ENCODE measurements at regions not wholly inside any gene's neighbourhood (a gene's known extent, or its start where the extent isn't known, plus 50 kb on each side); places are given as distances from the start of the nearest gene placed in this dataset.

DNA sequence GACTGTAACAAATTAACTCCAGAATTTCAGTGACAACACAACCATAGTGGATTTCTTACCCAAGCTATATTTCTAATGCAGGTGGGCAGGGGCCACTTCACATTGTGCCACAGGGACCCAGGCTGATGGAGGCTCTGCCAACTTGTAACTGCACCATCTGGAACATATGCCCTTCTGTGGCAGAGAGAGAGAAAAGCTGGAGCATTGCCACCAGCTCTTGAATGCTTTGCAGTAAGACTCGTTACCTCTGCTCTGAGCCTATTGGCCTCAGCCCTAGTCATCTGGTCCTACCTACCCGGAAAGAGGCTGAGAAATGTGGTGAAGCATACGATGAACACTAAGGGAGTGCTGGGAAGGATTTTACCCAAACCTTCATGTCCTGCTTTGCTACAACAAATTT, 587.1 kb downstream of the ZNF385D start:
- H3K4me3 ChIP-seq (replicated peaks in 1 of 3; ENCODE audit: low read depth in 2 of 3, low read length in 3 of 3) = no peak overlapping the region
- H3K9ac ChIP-seq (ENCODE audit: insufficient read depth, low read length, poor library complexity, severe bottlenecking) = no peak overlapping the region
- H3K27ac ChIP-seq (ENCODE audit: low read depth in 1 of 2, low read length in 2 of 2) = no peak overlapping the region
- Mint-ChIP-seq H3K36me3 (no peaks in the 10 kb centered on the region), H3K4me3 (no peak overlapping the region), H3K27me3 (ENCODE audit: low read depth in 3 of 3) (no peaks in the 10 kb centered on the region), H3K4me1 (no peaks in the 10 kb centered on the region), H3K27ac (no peak overlapping the region), H3K9me3 (peaks cover 0 to 9% (median 3%) of the 10 kb centered on the region in 7 donors)
- H2AFZ ChIP-seq (ENCODE audit: insufficient read depth, low read depth, low read length, poor library complexity, severe bottlenecking) = no peak overlapping the region
- no peaks in the 10 kb centered on the region for H3K79me2 ChIP-seq (ENCODE audit: insufficient read depth, low read length)
- TF ChIP-seq, protein P1, sequence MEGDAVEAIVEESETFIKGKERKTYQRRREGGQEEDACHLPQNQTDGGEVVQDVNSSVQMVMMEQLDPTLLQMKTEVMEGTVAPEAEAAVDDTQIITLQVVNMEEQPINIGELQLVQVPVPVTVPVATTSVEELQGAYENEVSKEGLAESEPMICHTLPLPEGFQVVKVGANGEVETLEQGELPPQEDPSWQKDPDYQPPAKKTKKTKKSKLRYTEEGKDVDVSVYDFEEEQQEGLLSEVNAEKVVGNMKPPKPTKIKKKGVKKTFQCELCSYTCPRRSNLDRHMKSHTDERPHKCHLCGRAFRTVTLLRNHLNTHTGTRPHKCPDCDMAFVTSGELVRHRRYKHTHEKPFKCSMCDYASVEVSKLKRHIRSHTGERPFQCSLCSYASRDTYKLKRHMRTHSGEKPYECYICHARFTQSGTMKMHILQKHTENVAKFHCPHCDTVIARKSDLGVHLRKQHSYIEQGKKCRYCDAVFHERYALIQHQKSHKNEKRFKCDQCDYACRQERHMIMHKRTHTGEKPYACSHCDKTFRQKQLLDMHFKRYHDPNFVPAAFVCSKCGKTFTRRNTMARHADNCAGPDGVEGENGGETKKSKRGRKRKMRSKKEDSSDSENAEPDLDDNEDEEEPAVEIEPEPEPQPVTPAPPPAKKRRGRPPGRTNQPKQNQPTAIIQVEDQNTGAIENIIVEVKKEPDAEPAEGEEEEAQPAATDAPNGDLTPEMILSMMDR (IDR thresholded peaks at IDR 0.05) = no peak
- H3K9me3 ChIP-seq (replicated peaks in 1 of 2; ENCODE audit: control insufficient read depth in 1 of 2, insufficient read depth in 1 of 2, low read length in 2 of 2) = peaks cover 0 to 3% of the 10 kb centered on the region in 2 donors
- H3K4me1 ChIP-seq (ENCODE audit: control insufficient read depth in 1 of 2, insufficient read depth in 2 of 2, low read length in 2 of 2) = no peaks in the 10 kb centered on the region
- no peaks in the 10 kb centered on the region for H4K20me1 ChIP-seq (ENCODE audit: insufficient read depth, low read length)
- intact Hi-C loops (cut with micrococcal nuclease) = no loop called here
- DNase-seq = no peak
- H3K27me3 ChIP-seq (ENCODE audit: control insufficient read depth in 2 of 2, insufficient read depth in 2 of 2, low read length in 2 of 2) = no peaks in the 10 kb centered on the region
- H3K36me3 ChIP-seq (replicated peaks in 1 of 2; ENCODE audit: control insufficient read depth in 1 of 2, insufficient read depth in 2 of 2, low read length in 2 of 2) = no peaks in the 10 kb centered on the region
- no peak overlapping the region for H3K4me2 ChIP-seq (replicated peaks; ENCODE audit: extremely low read depth, low read length, poor library complexity, severe bottlenecking)
- WGBS (ENCODE audit: insufficient coverage) = 71% methylated on average over 1 of the region's 3 CpGs

DNA sequence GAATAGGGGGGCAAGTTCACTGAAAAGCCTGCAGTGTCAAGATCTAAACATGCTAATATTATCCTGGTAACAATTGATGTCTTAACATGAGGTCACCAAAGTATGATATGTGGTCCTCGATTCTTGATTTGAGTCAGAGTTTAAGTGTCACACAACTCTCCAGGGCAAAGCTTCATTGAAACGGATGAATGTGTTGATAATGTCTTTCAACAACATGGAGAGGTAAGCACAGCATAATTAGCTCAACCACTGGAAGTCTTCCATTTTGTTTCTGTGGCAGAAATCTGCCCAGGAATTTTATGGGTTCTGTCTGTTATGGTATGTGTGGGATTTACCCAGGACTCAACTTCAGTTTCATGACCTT, 591.5 kb downstream of the ZNF385D start:
- Histone ChIP-seq H4K20me1 (ENCODE audit: insufficient read depth, low read length) (no peaks in the 10 kb centered on the region), H3K9me3 (replicated peaks in 1 of 2; ENCODE audit: control insufficient read depth in 1 of 2, insufficient read depth in 1 of 2, low read length in 2 of 2) (peaks cover 2 to 6% of the 10 kb centered on the region in 2 donors), H3K79me2 (ENCODE audit: insufficient read depth, low read length) (no peaks in the 10 kb centered on the region), H3K27ac (ENCODE audit: low read depth in 1 of 2, low read length in 2 of 2) (no peak overlapping the region), H3K27me3 (ENCODE audit: control insufficient read depth in 2 of 2, insufficient read depth in 2 of 2, low read length in 2 of 2) (no peaks in the 10 kb centered on the region), H3K4me3 (replicated peaks in 1 of 3; ENCODE audit: low read depth in 2 of 3, low read length in 3 of 3) (no peak overlapping the region), H3K4me1 (ENCODE audit: control insufficient read depth in 1 of 2, insufficient read depth in 2 of 2, low read length in 2 of 2) (no peaks in the 10 kb centered on the region), H3K4me2 (replicated peaks; ENCODE audit: extremely low read depth, low read length, poor library complexity, severe bottlenecking) (no peak overlapping the region), H3K9ac (ENCODE audit: insufficient read depth, low read length, poor library complexity, severe bottlenecking) (no peak overlapping the region), H3K36me3 (replicated peaks in 1 of 2; ENCODE audit: control insufficient read depth in 1 of 2, insufficient read depth in 2 of 2, low read length in 2 of 2) (no peaks in the 10 kb centered on the region), H2AFZ (ENCODE audit: insufficient read depth, low read depth, low read length, poor library complexity, severe bottlenecking) (no peak overlapping the region)
- intact Hi-C loops (cut with micrococcal nuclease) = no loop called here
- H3K4me3 Mint-ChIP-seq = no peak overlapping the region
- H3K27ac Mint-ChIP-seq = no peak overlapping the region
- TF ChIP-seq, protein P1 (IDR thresholded peaks at IDR 0.05) = no peak
- peaks cover 0 to 9% (median 6%) of the 10 kb centered on the region in 7 donors for H3K9me3 Mint-ChIP-seq
- 90% methylated on average over 2 of the region's 2 CpGs for WGBS (ENCODE audit: insufficient coverage)
- H3K4me1 Mint-ChIP-seq = no peaks in the 10 kb centered on the region
- H3K27me3 Mint-ChIP-seq (ENCODE audit: low read depth in 3 of 3) = no peaks in the 10 kb centered on the region
- no peak for DNase-seq
- H3K36me3 Mint-ChIP-seq = no peaks in the 10 kb centered on the region

Data from CD14-positive monocyte (primary cell).